OCI-LY1 (cell line): ENCODE measurements at regions not wholly inside any gene's neighbourhood (a gene's known extent, or its start where the extent isn't known, plus 50 kb on each side); places are given as distances from the start of the nearest gene placed in this dataset.

ENCODE experiments used
- CTCF ChIP-seq: fragments of 200-600 bp; sonication (generic), shearing (Covaris generic); IDR thresholded peaks from 2 replicates; pipeline ENCODE4 v1.5.1; 2017; ENCODE audit warnings: mild to moderate bottlenecking, antibody characterized with exemption, low read length, moderate library complexity, mixed read lengths
- EZH2 ChIP-seq: fragments of 200-600 bp; sonication (generic), shearing (Covaris generic); IDR thresholded peaks from 2 replicates; pipeline ENCODE4 v1.8.0; 2017; ENCODE audit warnings: borderline replicate concordance, mixed run types, mild to moderate bottlenecking, antibody characterized with exemption, low read length, moderate library complexity, mixed read lengths

- TF ChIP-seq CTCF (no peak), EZH2 (no peak)
These were observed 122.8 kb downstream of the FAT3 start for GRCh38 chr11:92347454-92347853.
